HG02678 (cell line): ENCODE measurements at regions not wholly inside any gene's neighbourhood (a gene's known extent, or its start where the extent isn't known, plus 50 kb on each side); places are given as distances from the start of the nearest gene placed in this dataset.

Source experiments
- ATAC-seq: cut with Tn5 transposase; IDR thresholded peaks from one replicate; pipeline ENCODE4 v1.9.1; 2021; ENCODE audit warnings: mild to moderate bottlenecking, moderate library complexity; ENCODE audit not compliant: unreplicated experiment

GRCh38 chrX:6701085-6701484 is 166.2 kb upstream of the VCX3A start:
- ATAC-seq: no peak

- no peak for ATAC-seq
Measured at GRCh38 chrX:6695717-6696116, 160.8 kb upstream of the VCX3A start.

- ATAC-seq: no peak
Measured at GRCh38 chrX:6694977-6695376, 160.1 kb upstream of the VCX3A start.

GRCh38 chrX:6694221-6694620 is 159.3 kb upstream of the VCX3A start:
- no peak for ATAC-seq

- ATAC-seq: no peak
Measured at GRCh38 chrX:6693051-6693450, 158.1 kb upstream of the VCX3A start.

- no peak for ATAC-seq
Measured at GRCh38 chrX:6685489-6685888, 150.6 kb upstream of the VCX3A start.

GRCh38 chrX:6683353-6683752 is 148.4 kb upstream of the VCX3A start:
- no peak for ATAC-seq

GRCh38 chrX:6681521-6682145 is 146.7 kb upstream of the VCX3A start:
- no peak for ATAC-seq

GRCh38 chrX:6679988-6680387 is 145.1 kb upstream of the VCX3A start:
- no peak for ATAC-seq

GRCh38 chrX:6679550-6679949 is 144.6 kb upstream of the VCX3A start:
- ATAC-seq: no peak

- ATAC-seq: no peak
Measured at GRCh38 chrX:6678313-6678712, 143.4 kb upstream of the VCX3A start.

GRCh38 chrX:6674734-6675133 is 139.8 kb upstream of the VCX3A start:
- ATAC-seq: no peak

- no peak for ATAC-seq
Measured at GRCh38 chrX:6667048-6667768, 132.3 kb upstream of the VCX3A start.

GRCh38 chrX:6666624-6667023 is 131.7 kb upstream of the VCX3A start:
- ATAC-seq: no peak

GRCh38 chrX:6661736-6662135 is 126.8 kb upstream of the VCX3A start:
- ATAC-seq: no peak

- no peak for ATAC-seq
Measured at GRCh38 chrX:6660567-6661264, 125.8 kb upstream of the VCX3A start.

GRCh38 chrX:6645216-6645615 is 110.3 kb upstream of the VCX3A start:
- ATAC-seq: no peak

GRCh38 chrX:6644411-6644810 is 109.5 kb upstream of the VCX3A start:
- no peak for ATAC-seq

- ATAC-seq: no peak
Measured at GRCh38 chrX:6640727-6641126, 105.8 kb upstream of the VCX3A start.

GRCh38 chrX:6614506-6614905 is 79.6 kb upstream of the VCX3A start:
- ATAC-seq: no peak

- no peak for ATAC-seq
Measured at GRCh38 chrX:6599230-6599860, 64.4 kb upstream of the VCX3A start.
